ENCODE measurements at regions not wholly inside any gene's neighbourhood (a gene's known extent, or its start where the extent isn't known, plus 50 kb on each side); places are given as distances from the start of the nearest gene placed in this dataset.

GRCh38 chr1:199489594-199489993 lies 537.9 kb upstream of the NR5A2 start:
- TF ChIP-seq, protein P1, sequence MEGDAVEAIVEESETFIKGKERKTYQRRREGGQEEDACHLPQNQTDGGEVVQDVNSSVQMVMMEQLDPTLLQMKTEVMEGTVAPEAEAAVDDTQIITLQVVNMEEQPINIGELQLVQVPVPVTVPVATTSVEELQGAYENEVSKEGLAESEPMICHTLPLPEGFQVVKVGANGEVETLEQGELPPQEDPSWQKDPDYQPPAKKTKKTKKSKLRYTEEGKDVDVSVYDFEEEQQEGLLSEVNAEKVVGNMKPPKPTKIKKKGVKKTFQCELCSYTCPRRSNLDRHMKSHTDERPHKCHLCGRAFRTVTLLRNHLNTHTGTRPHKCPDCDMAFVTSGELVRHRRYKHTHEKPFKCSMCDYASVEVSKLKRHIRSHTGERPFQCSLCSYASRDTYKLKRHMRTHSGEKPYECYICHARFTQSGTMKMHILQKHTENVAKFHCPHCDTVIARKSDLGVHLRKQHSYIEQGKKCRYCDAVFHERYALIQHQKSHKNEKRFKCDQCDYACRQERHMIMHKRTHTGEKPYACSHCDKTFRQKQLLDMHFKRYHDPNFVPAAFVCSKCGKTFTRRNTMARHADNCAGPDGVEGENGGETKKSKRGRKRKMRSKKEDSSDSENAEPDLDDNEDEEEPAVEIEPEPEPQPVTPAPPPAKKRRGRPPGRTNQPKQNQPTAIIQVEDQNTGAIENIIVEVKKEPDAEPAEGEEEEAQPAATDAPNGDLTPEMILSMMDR (IDR thresholded peaks at IDR 0.05), result no peak
- TF ChIP-seq POLR2A (IDR thresholded peaks at IDR 0.05) (no peak), EP300 (IDR thresholded peaks at IDR 0.05) (no peak)

Measured in suprapubic skin (tissue), 3 donors.